ENCODE measurements at regions not wholly inside any gene's neighbourhood (a gene's known extent, or its start where the extent isn't known, plus 50 kb on each side); places are given as distances from the start of the nearest gene placed in this dataset.
A peak's percentile ranks its signal among the peaks of the same experiment; 100 is the strongest.
"Not testable (repeated sequence)": the region's sequence is repeated elsewhere in the genome, so short reads cannot be mapped to it uniquely, and the experiment has no call there.

- no peak for DNase-seq
These were observed 61.3 kb upstream of the RNF38 start for GRCh38 chr9:36461323-36461722.

- DNase-seq, result not testable (repeated sequence)
These were observed 58.4 kb upstream of the RNF38 start for GRCh38 chr9:36458430-36458915.

- DNase-seq, result no peak
These were observed 57.9 kb upstream of the RNF38 start for GRCh38 chr9:36457836-36458429.

DNA sequence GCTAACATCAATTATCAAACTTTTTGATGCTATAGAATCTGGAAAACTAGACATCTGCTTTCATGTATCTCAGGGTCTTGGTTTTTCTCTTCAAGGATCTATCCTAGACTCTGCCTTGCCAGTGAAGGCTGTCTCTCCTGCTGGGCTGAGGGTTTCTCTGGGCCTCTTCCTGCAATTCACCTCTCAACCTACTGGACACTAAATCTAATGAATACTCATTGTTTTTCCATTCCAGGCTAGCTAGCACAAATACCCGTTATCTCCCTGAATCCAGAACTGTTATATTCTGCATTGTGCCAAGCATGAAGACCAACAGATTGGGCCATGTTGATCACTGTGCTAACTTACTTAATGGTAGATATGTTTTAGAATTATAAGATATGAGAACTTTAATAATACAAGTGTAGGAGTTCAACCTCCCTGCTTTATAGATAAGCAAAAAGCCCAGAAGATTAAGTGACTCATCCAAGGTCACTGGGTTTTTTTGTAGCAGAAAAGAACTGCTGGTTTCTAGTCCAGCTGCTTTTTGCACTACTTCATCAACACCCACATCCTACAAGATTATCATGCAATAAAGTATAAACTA lies 56.5 kb upstream of the RNF38 start:
- no peak for DNase-seq

- no peak for DNase-seq
These were observed 51.9 kb upstream of the RNF38 start for GRCh38 chr9:36451949-36452348.

DNA sequence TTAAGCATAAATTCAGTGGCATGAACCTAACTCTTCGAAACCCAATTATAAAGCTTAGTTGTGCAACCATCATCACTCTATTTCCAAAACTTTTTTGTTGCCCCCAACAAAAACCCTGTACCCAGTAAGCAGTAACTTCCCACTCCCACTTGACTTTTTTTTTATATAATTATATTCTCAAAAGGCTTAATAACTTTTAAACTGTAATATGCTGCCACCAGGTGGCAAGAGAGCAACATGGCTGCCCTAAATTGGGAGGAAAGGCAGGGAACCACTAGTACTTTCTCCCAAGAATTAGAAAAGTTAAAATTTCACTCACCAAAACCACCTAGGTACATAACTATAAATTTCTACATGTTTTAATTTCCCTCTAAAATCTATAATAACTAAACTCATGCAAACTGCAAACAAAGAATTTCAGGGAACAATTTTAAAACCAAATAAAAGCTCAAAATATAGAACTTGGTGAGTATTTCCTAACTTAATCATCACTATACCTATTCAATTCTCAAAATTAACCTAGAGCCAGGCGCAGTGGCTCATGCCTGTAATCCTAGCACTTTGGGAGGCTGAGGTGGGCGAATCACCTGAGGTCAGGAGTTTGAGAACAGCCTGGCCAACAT lies 50.2 kb upstream of the RNF38 start:
- peak; percentile 46 for DNase-seq
